Retinal pigment epithelial cell (primary cell): ENCODE measurements at regions not wholly inside any gene's neighbourhood (a gene's known extent, or its start where the extent isn't known, plus 50 kb on each side); places are given as distances from the start of the nearest gene placed in this dataset.
"Not testable (repeated sequence)": the region's sequence is repeated elsewhere in the genome, so short reads cannot be mapped to it uniquely, and the experiment has no call there.

Experiments used
- DNase-seq: peaks from one replicate; pipeline ENCODE4 v3.0.0-alpha.2; 2010; ENCODE audit warnings: low read depth
- H3K4me3 ChIP-seq: 2 replicates; pipeline ENCODE4 v1.5.1; 2011; ENCODE audit warnings: mild to moderate bottlenecking, low read length, control low read depth, moderate library complexity
- TF ChIP-seq, protein P1 (sequence below): conservative IDR thresholded peaks from 2 replicates; pipeline ENCODE4 v1.5.1; 2011; ENCODE audit warnings: low read depth, low read length, control low read depth, inconsistent platforms

DNA sequence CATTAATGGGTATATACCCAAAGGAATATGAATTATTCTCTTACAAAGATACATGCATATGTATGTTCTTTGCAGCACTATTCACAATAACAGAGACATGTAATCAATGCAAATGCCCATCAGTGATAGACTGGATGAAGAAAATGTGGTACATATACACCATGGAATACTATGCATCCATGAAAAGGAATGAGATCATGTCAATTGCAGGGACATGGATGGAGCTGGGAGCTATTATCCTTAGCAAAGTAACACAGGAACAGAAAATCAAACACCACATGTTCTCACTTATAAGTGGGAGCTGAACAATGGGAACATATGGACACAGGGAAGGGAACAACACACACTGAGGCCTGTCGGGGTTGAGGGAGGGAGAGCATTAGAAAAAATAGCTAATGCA, 141.1 kb upstream of the HS3ST4 start:
- TF ChIP-seq, protein P1, sequence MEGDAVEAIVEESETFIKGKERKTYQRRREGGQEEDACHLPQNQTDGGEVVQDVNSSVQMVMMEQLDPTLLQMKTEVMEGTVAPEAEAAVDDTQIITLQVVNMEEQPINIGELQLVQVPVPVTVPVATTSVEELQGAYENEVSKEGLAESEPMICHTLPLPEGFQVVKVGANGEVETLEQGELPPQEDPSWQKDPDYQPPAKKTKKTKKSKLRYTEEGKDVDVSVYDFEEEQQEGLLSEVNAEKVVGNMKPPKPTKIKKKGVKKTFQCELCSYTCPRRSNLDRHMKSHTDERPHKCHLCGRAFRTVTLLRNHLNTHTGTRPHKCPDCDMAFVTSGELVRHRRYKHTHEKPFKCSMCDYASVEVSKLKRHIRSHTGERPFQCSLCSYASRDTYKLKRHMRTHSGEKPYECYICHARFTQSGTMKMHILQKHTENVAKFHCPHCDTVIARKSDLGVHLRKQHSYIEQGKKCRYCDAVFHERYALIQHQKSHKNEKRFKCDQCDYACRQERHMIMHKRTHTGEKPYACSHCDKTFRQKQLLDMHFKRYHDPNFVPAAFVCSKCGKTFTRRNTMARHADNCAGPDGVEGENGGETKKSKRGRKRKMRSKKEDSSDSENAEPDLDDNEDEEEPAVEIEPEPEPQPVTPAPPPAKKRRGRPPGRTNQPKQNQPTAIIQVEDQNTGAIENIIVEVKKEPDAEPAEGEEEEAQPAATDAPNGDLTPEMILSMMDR = no peak
- H3K4me3 ChIP-seq = no peak overlapping the region

DNA sequence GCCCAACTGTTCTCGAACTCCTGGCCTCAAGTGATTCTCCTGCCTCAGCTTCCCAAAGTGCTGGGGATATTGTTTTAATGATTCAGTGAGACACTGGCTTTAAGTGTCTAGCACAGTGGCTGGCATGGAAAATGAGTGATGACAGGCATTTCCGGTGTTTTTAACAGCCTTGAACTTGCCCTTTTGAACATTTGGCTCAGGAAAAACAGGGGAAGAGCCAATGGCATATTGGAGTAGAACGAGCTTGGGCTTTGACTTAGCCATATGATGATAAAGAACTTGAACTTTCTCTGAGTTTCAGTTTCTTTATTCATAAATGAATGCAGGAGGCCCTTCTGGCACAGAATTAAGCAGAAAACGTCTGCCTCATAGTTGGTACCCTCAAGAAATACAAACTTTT, 145.0 kb upstream of the HS3ST4 start:
- TF ChIP-seq, protein P1 = no peak

More for the DNA sequence above, 141.1 kb upstream of the HS3ST4 start:
- DNase-seq = no peak

DNA sequence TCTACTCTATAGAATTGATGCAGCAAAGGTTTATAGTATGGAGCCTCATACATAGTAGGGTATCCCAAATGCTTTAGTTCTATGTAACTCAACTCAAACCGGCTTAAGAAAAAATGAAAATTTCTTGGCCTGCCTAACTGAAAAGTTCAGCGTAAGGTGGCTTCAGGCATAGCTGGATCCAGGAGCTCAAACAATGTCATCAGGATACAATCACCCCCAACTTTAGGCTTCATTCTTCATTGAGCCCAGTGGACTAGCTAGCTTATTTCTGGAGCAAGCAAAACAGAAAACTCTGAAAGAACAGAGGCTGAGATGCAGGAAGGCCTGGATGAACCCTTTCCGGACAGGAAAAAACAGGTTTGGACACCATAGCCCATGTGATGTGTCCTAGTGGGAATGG, 147.5 kb upstream of the HS3ST4 start:
- TF ChIP-seq, protein P1 = no peak
- DNase-seq = no peak
- no peak overlapping the region for H3K4me3 ChIP-seq

More for the DNA sequence above, 145.0 kb upstream of the HS3ST4 start:
- no peak overlapping the region for H3K4me3 ChIP-seq
- no peak for DNase-seq

DNA sequence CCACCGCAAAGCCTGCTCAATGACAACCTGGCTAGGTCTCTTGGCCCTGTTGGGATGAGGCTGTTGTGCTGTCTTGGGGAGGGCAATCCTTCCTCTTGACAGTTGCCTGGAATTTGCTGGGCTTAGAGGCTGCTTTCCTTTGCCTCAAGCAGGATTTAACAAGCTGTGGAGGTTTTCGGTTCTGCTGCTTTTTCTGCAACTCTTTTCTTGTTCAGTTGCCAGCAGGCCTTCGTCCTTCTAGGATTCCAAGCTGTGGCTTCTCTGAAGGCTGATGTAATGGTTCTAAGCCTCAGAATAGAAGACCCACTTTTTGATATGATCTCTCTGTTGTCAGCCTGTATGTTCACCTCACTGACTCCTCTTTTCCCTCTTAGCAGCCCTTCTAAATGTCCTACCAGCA, 149.5 kb upstream of the HS3ST4 start:
- no peak overlapping the region for H3K4me3 ChIP-seq
- TF ChIP-seq, protein P1 = no peak
- no peak for DNase-seq

DNA sequence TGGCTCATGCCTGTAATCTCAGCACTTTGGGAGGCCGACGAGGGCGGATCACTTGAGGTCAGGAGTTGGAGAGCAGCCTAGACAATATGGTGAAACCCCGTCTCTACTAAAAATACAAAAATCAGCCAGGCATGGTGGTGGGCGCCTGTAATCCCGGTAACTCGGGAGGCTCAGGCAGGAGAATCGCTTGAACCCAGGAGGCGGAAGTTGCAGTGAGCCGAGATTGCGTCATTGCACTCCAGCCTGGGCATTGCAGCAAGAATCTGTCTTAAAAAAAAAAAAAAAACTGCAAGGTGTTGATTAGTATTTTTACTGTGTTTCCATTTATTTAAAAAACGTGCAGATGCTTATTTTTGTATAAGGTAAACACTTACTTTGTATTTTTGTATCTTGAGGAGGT, 152.0 kb upstream of the HS3ST4 start:
- not testable (repeated sequence) for H3K4me3 ChIP-seq, DNase-seq

DNA sequence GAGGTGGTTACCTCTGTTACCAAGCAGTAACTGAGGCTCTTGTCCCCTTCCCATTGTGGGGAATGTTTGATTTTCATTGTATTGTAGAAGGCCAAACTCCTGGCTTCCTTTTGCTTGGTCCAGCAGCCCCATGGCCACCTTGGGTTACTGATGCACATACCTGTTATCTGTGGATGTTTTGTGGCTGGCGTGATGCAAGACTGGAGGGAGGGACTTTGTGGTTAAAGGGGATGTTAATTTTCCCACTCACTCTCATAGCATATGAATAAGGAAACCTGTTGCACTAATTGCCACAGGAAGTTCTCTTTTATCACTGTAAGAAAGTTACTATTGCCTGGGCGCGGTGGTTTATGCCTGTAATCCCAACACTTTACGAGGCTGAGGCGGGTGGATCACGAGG, 168.6 kb upstream of the HS3ST4 start:
- DNase-seq = no peak
- TF ChIP-seq, protein P1 = no peak
- no peak overlapping the region for H3K4me3 ChIP-seq

DNA sequence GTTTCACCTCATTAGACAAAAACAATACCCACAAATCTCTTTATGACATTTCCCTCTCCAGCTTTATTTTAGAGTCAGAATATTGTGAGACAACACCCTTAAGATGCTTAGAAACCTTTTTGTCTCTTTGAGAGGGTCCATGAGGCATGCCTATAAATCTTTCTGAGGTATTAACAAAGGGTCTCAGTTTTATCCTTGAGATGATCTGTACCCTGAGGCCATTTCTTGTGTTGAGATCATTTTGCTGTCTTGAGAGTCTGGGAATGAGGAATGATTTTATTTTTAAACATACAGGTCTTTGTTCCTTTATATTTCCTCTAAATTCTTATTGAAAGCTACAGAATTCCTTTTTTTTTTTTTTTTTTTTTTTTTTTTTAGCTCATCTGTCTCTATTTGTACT, 179.7 kb upstream of the HS3ST4 start:
- no peak for DNase-seq
- H3K4me3 ChIP-seq = no peak overlapping the region
- TF ChIP-seq, protein P1 = no peak

DNA sequence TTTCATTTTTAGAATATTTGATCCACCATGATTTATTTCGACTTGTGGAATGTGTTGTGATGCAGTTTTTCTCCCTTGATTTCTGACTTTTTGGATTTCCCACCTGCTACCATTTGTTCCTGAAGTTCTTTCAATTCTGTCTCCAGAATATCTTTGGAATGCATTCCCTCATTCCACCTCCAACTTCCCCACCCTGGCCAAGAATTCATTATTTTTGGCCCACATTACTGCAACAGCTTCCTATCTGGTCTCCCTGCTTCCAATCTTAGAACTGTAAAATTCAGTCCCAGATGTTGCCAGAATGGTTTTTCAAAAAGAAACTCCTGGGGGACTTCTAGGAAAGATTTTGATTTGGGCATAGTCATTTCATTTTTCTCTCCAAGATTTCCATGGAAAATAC, 182.3 kb upstream of the HS3ST4 start:
- DNase-seq = no peak
- no peak overlapping the region for H3K4me3 ChIP-seq
- TF ChIP-seq, protein P1 = no peak
